ENCODE measurements at regions not wholly inside any gene's neighbourhood (a gene's known extent, or its start where the extent isn't known, plus 50 kb on each side); places are given as distances from the start of the nearest gene placed in this dataset.
"Not testable (repeated sequence)": the region's sequence is repeated elsewhere in the genome, so short reads cannot be mapped to it uniquely, and the experiment has no call there.

- not testable (repeated sequence) for TF ChIP-seq CTCF, EZH2 (IDR thresholded peaks at IDR 0.05)
Measured at GRCh38 chrX:46080121-46080520, 465.1 kb downstream of the ZNF674 start.

Measured in neural progenitor cell (in vitro differentiated cells).